ENCODE measurements at regions not wholly inside any gene's neighbourhood (a gene's known extent, or its start where the extent isn't known, plus 50 kb on each side); places are given as distances from the start of the nearest gene placed in this dataset.

DNA sequence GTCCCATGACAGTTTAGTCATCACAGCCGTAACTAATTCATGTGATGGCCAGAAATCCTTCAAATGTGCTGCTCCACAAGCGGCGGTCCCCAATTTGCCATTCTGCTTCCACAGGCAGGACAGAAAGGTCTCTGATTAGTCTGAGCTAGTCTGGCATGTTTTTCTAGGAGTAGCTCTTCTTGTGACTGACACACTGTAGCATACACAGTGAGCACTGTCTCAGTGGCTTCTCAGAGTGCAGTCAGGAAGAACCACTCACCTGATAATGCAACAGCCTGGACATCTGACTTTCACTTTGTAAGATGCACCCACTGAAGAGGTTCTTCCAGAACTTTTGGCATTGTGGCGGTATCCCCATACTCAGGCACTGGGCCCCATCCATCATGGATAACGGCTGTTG is 1266.2 kb downstream of the TMEM121 start:
- TF ChIP-seq TOX (CRISPR knock-in tag; IDR thresholded peaks at IDR 0.05; ENCODE audit: borderline replicate concordance) (no peak), RARB (CRISPR knock-in tag; IDR thresholded peaks at IDR 0.05) (no peak), ZFP30 (CRISPR knock-in tag; IDR thresholded peaks at IDR 0.05) (no peak), ARNTL (CRISPR knock-in tag; IDR thresholded peaks at IDR 0.05; ENCODE audit: borderline replicate concordance, low read depth) (no peak)
- TF ChIP-seq, protein P1, sequence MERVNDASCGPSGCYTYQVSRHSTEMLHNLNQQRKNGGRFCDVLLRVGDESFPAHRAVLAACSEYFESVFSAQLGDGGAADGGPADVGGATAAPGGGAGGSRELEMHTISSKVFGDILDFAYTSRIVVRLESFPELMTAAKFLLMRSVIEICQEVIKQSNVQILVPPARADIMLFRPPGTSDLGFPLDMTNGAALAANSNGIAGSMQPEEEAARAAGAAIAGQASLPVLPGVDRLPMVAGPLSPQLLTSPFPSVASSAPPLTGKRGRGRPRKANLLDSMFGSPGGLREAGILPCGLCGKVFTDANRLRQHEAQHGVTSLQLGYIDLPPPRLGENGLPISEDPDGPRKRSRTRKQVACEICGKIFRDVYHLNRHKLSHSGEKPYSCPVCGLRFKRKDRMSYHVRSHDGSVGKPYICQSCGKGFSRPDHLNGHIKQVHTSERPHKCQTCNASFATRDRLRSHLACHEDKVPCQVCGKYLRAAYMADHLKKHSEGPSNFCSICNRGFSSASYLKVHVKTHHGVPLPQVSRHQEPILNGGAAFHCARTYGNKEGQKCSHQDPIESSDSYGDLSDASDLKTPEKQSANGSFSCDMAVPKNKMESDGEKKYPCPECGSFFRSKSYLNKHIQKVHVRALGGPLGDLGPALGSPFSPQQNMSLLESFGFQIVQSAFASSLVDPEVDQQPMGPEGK (CRISPR knock-in tag; IDR thresholded peaks at IDR 0.05; ENCODE audit: borderline replicate concordance): no peak
- TF ChIP-seq, protein P2, sequence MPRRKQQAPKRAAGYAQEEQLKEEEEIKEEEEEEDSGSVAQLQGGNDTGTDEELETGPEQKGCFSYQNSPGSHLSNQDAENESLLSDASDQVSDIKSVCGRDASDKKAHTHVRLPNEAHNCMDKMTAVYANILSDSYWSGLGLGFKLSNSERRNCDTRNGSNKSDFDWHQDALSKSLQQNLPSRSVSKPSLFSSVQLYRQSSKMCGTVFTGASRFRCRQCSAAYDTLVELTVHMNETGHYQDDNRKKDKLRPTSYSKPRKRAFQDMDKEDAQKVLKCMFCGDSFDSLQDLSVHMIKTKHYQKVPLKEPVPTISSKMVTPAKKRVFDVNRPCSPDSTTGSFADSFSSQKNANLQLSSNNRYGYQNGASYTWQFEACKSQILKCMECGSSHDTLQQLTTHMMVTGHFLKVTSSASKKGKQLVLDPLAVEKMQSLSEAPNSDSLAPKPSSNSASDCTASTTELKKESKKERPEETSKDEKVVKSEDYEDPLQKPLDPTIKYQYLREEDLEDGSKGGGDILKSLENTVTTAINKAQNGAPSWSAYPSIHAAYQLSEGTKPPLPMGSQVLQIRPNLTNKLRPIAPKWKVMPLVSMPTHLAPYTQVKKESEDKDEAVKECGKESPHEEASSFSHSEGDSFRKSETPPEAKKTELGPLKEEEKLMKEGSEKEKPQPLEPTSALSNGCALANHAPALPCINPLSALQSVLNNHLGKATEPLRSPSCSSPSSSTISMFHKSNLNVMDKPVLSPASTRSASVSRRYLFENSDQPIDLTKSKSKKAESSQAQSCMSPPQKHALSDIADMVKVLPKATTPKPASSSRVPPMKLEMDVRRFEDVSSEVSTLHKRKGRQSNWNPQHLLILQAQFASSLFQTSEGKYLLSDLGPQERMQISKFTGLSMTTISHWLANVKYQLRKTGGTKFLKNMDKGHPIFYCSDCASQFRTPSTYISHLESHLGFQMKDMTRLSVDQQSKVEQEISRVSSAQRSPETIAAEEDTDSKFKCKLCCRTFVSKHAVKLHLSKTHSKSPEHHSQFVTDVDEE (CRISPR knock-in tag; IDR thresholded peaks at IDR 0.05): no peak
- TF ChIP-seq, protein P3, sequence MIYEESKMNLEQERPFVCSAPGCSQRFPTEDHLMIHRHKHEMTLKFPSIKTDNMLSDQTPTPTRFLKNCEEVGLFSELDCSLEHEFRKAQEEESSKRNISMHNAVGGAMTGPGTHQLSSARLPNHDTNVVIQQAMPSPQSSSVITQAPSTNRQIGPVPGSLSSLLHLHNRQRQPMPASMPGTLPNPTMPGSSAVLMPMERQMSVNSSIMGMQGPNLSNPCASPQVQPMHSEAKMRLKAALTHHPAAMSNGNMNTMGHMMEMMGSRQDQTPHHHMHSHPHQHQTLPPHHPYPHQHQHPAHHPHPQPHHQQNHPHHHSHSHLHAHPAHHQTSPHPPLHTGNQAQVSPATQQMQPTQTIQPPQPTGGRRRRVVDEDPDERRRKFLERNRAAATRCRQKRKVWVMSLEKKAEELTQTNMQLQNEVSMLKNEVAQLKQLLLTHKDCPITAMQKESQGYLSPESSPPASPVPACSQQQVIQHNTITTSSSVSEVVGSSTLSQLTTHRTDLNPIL (CRISPR knock-in tag; IDR thresholded peaks at IDR 0.05; ENCODE audit: low read depth): no peak
